Limb (tissue), 2 donors: ENCODE measurements at regions not wholly inside any gene's neighbourhood (a gene's known extent, or its start where the extent isn't known, plus 50 kb on each side); places are given as distances from the start of the nearest gene placed in this dataset.

Experiments
- DNase-seq, 2 donors: peaks; one replicate each; pipeline ENCODE4 v3.0.0-alpha.2; 2016; ENCODE audit errors: extremely low spot score in 2 of 2

DNA sequence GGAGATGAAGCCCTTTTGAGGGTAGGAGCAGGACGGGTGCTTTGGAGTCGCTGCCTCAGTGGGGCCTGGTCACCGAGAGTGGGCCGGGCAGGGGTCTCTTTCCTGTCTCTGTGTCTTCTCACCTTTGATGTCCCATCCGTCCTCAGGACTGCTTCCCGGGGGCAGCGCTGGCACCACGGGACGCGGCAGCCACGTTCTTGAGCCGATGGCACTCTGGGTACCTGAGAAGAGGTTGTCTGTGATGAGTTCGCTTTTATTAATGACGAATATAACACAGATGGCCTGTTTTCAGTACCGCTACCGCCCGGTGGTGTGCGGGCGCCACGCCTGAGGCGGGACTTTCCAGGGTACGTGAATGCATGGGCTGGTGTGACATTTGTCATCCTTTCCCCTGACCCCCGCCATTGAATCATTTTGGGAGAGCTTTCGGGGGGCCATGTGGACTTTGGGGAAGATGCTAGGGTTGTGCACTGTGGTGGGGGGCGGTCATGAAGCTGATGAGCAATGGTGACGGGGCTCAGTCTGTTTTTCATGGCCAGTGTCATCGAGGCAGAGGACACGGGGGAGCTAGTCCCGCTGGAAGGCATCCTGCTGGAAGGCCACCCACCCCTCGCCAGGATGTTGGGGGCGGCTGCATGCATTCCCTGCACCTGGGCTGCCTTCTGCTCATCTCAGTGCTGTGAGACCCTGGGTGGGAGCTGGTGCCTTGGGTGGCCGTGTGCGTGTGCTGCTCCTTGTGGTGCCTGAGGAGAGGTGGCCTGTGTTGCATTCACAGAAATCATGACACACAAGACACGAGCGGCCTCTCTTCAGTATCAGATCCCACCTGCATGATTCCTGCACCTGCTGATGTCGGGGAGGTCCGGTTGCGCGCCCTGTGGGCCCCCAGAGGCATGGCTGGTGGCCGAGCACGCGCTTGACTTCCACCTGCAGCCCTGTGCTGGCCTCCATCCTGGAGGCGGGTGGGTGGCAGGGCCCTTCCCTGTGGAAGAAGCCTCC is 162.5 kb upstream of the RTL1 start:
- DNase-seq = peak in 1 of 2 donors; percentile 28

DNA sequence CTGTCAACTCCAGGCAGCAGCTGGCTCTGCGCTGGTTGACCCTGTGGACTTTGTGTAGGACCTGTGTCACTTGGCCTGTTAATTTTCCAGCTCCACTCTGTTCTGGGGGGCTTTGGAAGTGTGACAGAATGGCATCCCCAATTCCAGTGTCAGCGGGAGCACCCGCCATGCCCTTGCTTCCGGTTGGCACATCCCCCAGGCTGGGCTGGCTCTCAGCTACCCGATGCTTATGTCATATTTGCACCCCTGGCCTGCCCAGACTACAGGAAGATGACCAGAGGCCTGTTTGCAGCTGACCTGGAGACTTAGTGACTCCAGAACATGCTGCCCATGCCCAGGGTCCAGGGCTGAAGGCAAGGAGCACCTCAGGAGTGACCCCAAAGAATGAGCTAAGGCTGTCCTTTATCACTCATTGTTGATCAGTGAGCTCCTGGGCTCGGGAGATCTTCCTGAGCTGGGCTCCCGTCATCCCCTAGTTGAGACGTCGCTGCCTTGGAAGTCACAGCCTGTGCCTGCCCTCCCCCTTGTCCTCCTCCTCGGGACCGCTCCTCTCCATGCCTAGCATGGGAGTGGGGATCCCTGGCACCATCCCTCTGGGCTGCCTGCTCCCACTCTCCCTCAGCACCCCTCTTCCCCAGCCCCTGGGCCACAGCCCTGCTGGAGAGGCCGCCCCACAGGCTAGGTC is 163.4 kb upstream of the RTL1 start:
- DNase-seq = peak in 1 of 2 donors; percentile 21

GRCh38 chr14:101068313-101069227 is 165.0 kb upstream of the RTL1 start:
- peak in 1 of 2 donors; percentile 34 for DNase-seq

- peak in 1 of 2 donors; percentile 26 for DNase-seq
These were observed 165.7 kb upstream of the RTL1 start for GRCh38 chr14:101069228-101069549.

DNA sequence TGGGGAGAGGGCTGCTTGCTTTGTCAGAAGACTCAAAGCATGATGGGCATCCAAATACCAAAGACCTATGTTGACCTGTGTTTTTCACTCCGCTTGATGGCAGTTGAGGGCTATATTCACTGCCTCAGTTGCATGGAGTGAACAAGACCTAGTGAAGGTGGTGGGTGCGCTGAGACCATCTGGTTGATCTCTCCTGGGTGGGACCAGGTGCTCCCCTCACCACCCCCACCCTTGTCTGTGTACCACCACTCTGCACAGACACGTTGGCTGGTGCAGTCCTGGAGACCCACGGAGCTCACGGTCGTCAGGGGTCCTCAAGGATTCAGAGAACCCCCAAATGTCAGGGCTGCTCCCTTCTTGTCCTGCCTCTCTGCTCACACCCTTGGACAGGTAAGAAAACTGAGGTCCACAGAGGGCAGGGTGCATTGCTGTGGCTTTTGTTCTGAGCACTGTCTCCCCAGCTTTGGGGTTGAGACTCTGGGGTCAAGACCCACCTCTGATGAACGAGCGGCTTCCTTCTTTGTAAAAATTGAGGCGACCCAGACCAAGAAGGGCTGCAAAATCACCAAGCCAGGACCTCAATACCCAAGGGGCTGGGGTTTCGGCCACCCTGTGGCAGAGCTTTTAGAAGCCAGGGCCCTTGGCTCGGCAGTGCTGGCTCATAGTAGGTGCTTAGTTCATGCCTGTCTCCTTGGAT is 166.3 kb upstream of the RTL1 start:
- peak in 1 of 2 donors; percentile 14 for DNase-seq

DNA sequence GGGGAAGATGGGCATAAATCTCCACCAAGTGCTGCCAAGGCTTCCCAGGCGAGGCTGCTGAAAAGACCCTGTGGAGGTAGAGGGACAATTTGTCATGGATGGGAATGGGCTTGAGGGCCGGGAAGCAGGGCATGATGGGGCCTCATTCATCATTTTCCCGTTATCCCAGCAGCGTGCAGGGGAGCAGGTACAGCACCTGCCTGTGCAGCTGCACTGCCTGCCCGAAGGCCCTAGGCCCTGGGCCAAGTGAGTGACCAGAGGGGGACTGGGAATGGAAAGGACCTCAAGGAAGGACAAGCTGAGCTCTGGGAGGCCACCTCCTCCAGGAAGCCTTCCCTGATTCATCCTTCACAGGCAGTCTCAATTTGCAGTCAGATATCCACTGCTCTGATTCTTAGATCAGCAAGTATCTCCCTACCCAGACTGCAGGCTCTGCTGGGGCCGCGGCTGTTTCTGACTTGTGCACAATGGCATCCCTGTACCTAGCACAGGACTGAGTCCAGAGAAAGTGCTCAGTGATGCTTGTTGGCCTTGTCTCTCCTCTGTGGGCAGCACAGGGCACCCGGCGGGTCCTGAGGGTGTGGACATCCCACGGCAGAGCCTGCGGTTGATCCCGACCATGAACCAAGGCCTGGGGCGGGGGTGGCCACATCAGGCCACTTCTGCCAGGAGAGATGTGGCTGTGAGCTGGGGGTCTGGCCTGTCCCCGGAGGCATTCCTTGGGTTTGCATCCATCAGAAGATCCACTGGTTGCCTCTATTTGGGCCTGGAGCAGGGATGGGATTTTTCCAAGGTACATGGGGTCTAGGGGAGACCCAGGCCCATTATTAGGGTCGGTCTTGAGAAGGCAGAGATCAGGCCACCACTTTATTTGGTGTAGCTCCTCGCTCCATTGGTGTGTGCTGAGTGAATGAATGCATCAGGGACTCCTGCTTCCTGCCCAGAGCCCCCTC is 167.3 kb upstream of the RTL1 start:
- DNase-seq = peak in 1 of 2 donors; percentile 27

DNA sequence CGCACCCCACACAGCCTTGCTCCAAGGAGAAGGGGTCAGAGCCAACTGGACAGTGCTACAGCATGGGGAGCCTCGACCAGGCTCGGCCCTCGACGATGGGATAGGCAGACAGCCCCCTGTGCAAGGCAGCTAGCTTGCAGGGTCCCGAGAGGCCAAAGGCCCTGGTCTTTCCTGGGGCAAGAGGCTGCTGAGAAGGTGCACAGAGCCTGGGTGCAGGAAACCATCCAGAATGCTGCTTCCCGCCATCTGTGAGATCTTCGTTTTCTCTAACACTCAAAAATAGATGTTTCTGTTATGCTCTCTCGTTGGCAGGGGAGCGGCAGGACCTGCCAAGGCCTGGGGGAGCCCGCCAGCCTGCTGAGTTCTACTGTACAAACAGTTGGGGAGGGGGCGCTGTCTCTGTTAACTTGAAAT is 168.0 kb upstream of the RTL1 start:
- peak in 1 of 2 donors; percentile 30 for DNase-seq

- peak in 1 of 2 donors; percentile 30 for DNase-seq
These were observed 168.5 kb upstream of the RTL1 start for GRCh38 chr14:101072070-101072469.

GRCh38 chr14:101072531-101072930 is 169.0 kb upstream of the RTL1 start:
- peak in 1 of 2 donors; percentile 35 for DNase-seq

GRCh38 chr14:101072945-101073597 is 169.5 kb upstream of the RTL1 start:
- peak; percentile 47 to 64 for DNase-seq

DNA sequence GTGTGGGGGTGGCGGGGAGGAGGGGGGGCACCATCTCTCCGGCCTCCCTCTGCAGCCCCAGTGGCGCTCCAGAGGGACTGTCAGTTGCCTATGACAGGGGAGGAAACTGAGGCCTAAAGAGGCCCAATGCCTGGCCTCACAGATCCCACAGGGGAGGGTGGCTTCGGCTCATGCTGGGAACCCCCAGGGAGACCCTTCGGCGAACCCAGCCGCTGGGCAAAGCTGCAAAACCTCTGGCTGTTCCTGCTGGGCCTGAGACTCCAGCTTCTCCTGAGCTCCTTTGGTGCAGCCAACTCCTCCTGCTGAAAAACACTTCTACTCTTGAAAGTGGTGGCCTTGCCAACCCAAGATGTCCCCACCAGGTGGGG is 170.1 kb upstream of the RTL1 start:
- no peak for DNase-seq

DNA sequence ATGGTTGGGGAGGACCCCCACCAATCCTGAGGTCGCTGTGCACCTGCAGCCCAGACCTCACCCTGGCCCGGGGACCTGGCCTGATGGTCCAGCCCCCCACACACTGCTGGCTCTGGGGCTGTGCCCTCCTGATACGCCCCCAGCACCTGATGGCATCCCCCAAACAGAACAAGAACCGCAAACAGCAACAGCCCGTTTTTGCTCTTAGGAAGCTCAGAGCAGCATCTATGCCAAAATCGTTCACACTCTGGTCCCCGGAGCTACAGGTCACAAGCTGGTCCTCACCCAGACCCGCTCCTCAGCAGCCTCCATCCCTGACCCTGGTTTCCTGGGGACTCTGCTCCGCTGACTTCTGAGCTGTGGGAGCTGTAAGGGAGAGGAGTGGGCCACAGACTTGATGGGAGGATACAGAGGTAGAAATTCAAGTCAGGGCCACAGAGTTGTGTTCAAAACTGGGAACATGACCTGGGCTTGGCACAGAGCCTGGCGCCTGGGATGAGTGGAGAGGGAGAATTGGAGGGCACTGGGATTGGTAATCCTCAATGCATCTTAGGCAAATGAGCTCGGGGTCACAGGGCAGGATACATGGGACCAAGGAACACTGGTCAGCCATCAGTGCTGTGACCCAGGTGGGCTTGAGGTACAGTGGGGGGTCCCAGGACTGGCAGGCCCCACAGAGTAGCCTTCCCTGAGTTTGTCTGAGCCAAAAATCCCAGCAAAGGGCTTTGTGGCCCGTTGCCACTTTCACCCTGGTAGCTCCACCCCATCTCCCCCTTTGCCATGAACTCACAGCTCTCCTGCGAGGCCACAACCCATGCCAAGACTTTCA is 170.9 kb upstream of the RTL1 start:
- peak in 1 of 2 donors; percentile 27 for DNase-seq

DNA sequence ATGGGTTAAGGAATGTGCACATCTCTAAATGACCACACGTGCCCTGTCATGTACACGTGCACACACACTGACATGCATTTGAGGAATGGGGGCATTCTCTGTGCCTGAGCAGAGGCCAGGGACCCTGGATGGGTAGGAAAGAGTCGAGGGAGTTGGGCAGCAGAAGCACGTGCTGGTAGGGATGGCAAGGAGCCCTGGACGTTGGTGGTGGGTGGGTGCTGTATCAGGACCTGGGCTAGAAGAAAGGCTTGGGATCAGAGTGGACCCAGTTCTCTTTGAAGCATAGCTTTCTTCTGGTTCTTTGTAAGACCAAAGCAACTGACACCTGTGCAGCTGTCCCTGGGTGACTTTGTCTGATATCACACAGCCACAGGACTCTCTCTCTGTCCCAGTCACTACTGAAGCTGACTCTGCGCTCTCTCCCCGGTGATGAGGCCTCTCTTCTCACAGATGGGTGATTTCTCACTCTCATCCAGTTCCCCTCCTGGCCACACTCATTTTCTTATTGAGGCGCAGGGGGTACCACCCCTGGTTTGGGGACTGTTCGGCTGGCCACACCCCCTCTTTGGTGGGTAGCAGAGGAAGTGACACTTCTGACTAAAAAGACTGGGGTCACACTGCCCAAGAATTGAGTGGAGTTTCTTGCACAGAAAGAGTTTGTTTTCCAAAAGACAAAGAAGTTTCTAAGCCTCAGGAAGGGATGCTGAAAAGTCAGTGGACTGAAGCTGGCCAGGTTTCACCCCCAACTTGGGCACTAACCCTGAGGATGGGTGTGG is 171.7 kb upstream of the RTL1 start:
- no peak for DNase-seq

- DNase-seq = peak in 1 of 2 donors; percentile 31
These were observed 172.4 kb upstream of the RTL1 start for GRCh38 chr14:101075801-101076413.

GRCh38 chr14:101076451-101077198 is 173.1 kb upstream of the RTL1 start:
- DNase-seq = peak in 1 of 2 donors; percentile 43

DNA sequence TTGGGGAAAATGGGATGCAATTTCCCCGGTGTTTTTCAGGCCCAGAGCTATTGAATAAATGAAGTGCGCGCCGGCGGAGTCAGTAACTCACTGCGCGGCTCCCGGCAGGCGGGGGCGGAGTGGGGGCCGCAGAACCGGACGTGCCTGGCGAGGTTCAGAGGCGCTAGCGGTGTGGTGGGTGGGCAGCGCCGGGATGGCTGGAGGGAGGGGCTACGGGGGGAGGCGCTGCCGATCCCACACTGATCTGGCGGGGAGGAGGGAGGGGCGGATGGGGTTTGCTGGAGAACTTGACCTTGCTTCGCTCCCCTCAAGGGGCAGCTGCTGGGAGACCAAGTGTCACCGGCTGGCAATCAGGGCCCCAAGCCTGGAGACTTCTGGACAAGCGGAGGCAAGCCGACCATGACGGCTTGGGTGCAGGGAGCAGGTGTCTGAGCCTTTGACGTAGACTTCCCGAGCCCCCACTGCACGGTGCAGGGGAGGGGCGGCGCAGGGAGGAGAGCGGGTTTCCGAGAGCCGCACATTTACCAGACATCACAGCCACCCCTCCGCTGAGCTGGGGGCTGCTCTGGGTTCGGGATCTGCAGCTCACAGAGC is 174.1 kb upstream of the RTL1 start:
- DNase-seq = peak; percentile 45 to 69
